ENCODE measurements at regions not wholly inside any gene's neighbourhood (a gene's known extent, or its start where the extent isn't known, plus 50 kb on each side); places are given as distances from the start of the nearest gene placed in this dataset.

GRCh38 chr18:10013621-10014543 is 100.1 kb downstream of the VAPA start:
- no peaks in the 10 kb centered on the region for H3K9me3 ChIP-seq
- no peak overlapping the region for H3K4me3 ChIP-seq (replicated peaks in 1 of 3)
- intact Hi-C loops (cut with DNase I) = no loop called here
- TF ChIP-seq POLR2A (IDR thresholded peaks at IDR 0.05) (no peak), CTCF (IDR thresholded peaks at IDR 0.05) (no peak)
- no peaks in the 10 kb centered on the region for H3K36me3 ChIP-seq
- 89 to 90% methylated on average over 17 of the region's 17 CpGs for WGBS, 2 donors
- DNase-seq = no peak
- H3K4me1 ChIP-seq = peaks cover 0 to 14% of the 10 kb centered on the region in 2 donors
- H3K27ac ChIP-seq = no peak overlapping the region
- H3K27me3 ChIP-seq = no peaks in the 10 kb centered on the region

GRCh38 chr18:10015288-10015701 is 101.5 kb downstream of the VAPA start:
- no peak for TF ChIP-seq POLR2A (IDR thresholded peaks at IDR 0.05)
- no peak for TF ChIP-seq CTCF (IDR thresholded peaks at IDR 0.05)
- Histone ChIP-seq H3K4me3 (replicated peaks in 1 of 3) (no peak overlapping the region), H3K9me3 (no peaks in the 10 kb centered on the region), H3K27ac (peak overlapping the region in 1 of 3 donors; percentile 0), H3K27me3 (no peaks in the 10 kb centered on the region), H3K4me1 (peaks cover 0 to 13% of the 10 kb centered on the region in 2 donors), H3K36me3 (no peaks in the 10 kb centered on the region)
- intact Hi-C loops (cut with DNase I) = no loop called here
- WGBS, 2 donors = 73 to 79% methylated on average over 9 of the region's 9 CpGs
- no peak for DNase-seq

- Histone ChIP-seq H3K9me3 (no peaks in the 10 kb centered on the region), H3K4me3 (replicated peaks in 1 of 3) (no peak overlapping the region), H3K36me3 (no peaks in the 10 kb centered on the region), H3K4me1 (peaks cover 0 to 11% of the 10 kb centered on the region in 2 donors), H3K27me3 (no peaks in the 10 kb centered on the region), H3K27ac (peak overlapping the region in 1 of 3 donors; percentile 0)
- peak; percentile 69 to 77 for DNase-seq
- WGBS, 2 donors = 43 to 52% methylated on average over 7 of the region's 7 CpGs
- TF ChIP-seq CTCF (IDR thresholded peaks at IDR 0.05) (peak in 2 of 6 experiments; percentile 21 to 26), POLR2A (IDR thresholded peaks at IDR 0.05) (no peak)
- intact Hi-C loops (cut with DNase I) = no loop called here
These were observed 102.4 kb downstream of the VAPA start for GRCh38 chr18:10015941-10016819.

GRCh38 chr18:10017043-10017442 is 103.2 kb downstream of the VAPA start:
- DNase-seq = no peak
- no peak overlapping the region for H3K27ac ChIP-seq
- peaks cover 0 to 11% of the 10 kb centered on the region in 2 donors for H3K4me1 ChIP-seq
- intact Hi-C loops (cut with DNase I) = no loop called here
- no peak overlapping the region for H3K4me3 ChIP-seq (replicated peaks in 1 of 3)
- H3K9me3 ChIP-seq = no peaks in the 10 kb centered on the region
- WGBS, 2 donors = 95 to 98% methylated on average over 2 of the region's 2 CpGs
- no peaks in the 10 kb centered on the region for H3K27me3 ChIP-seq
- TF ChIP-seq POLR2A (IDR thresholded peaks at IDR 0.05) = no peak
- TF ChIP-seq CTCF (IDR thresholded peaks at IDR 0.05) = no peak
- H3K36me3 ChIP-seq = no peaks in the 10 kb centered on the region
